NCI-H226 (cell line): ENCODE measurements at regions not wholly inside any gene's neighbourhood (a gene's known extent, or its start where the extent isn't known, plus 50 kb on each side); places are given as distances from the start of the nearest gene placed in this dataset.

ENCODE experiments used
- DNase-seq: peaks from one replicate; pipeline ENCODE4 v3.0.0-alpha.2; 2015

DNA sequence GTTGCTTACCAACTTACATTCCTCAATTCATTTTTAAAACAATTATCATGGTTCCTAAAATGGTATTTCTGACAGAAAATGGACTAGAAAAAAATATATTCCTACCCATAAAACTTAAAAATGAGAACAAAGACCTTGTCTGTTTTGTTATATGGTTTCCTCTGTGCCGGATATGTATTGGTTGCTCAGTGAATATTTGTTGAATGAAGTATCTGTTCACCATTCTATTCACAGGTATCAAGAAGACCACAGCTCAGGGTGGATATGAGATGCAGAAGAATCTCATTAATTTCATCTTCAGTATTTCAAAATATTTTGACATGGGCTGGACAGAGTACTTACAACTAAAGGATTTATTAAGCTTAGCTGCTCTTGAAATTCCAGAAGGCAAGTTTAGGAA lies 58.1 kb downstream of the TUSC7 start:
- DNase-seq = no peak

DNA sequence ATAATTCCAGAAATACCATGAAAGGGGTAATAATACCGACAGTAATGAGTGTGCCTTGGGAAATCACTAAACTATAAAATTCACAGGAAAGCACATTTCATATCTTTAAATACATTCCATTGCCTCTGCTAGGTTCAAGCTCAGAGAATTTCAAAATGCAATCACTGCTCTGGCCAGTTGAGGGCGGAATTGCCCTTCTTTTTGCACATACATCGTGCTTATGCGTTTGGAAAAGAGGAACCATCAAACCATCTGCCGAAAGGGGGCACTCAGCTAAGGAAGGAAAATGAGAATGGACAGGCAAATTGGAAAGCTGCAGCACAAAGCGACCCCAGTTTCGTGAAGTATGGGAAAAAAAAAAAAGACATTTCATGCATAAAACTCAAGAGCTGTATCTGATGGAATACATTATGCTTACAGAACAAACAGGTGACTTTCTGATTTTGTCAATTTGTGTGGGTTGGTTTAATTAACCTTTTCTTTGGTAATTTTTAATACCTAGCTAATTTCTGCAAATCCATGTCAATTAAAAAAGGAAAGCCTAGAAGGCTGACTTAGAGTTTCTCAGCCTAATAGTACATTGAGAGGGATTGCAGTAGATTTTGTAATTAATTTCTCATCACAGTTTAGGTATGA lies 61.4 kb downstream of the TUSC7 start:
- peak; percentile 31 for DNase-seq

DNA sequence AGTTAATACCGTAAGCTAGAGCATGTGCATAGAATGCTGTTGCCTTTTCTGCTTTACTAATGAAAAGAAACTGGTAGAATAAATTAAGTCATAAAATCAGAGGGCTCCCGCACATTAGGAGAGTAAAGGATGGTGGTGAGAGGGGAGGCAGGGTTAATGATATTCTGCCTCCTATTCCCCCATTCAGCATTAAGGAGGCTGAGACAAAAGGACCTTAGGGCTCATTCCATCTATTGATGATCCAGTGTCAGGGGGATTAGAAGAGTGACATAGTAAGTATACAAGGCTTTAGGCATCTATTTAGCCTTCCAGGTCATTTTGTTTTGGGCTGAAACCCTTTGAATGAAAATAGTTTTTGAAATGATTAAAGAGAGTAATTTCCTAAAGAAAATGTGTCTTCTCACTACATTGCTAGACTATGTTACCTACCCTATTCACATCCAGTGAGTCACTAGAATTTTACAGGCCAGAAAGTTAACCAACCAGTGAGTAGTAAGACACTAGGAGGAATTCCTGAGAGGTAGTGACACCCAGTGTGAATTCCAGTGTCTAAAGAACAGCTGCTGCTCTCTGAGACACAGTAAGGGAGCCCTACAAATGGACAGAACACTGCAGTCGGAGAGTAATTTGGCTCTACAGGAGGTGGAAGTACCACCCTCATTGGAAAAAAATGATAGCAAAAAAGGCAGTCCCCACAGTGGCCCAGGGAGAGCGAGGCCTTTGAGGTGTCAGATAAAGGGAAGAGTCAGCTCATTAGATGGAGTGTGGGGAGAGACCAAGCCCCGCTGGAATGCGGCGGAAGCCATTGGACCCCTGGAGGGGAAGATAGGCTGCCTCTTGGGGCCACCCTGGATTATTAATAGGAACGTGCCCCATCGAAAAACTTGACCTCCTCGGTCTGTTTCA lies 67.6 kb downstream of the TUSC7 start:
- DNase-seq = no peak

DNA sequence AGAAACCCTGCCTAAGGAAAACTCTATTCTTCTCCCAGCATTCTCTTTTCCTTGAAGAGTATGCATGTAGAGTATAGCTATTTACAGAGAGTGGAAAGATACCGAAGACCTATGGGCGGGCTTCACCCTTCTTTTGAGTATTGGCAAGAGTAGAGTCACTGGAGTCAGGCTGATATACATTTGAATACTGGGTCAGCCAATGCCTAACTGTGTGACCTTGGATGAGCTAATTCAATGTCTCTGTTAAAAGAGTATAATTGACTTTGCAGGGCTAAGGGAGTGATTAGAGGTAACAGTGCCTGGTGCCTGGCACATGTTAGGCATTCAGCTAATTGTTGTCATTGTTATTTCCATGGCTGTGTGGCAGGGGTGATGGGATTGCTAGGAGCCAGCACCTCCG lies 75.6 kb downstream of the TUSC7 start:
- DNase-seq = no peak

DNA sequence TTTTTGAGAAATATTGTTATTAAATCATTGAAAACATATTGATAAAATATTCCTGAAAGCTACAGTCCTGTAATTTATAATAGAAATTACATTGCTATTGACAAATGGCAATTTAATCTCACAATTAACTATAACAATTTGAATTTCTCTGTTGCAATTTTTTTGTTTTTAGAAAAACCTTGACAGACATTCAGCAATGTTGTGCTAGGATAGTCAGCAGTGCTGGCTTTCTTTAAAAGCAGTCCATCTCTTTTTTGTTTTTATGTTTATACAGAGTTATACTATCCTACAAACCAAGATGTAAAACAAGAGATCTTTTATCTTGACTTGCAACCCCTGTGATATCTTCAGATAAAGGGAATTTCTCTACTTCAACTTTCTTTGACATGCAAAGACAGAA lies 93.1 kb downstream of the TUSC7 start:
- no peak for DNase-seq

DNA sequence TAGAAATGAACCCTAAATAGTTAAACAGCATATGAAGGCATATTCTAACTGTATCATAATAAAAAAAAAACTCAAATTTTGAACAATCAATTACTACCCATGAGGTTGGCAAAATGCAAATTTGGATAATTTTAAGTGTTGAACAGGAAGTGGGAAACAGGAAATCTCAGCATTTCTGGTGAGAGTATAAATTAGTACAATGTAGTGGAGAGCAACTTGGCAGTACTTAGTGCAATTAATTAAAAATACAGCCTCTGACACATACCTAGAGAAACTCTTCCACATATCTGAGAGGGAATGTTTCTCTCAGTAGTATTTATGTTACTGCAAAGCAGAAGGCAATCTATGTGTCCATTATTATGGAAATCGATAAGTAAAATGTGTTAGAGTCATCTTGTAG lies 96.8 kb downstream of the TUSC7 start:
- DNase-seq = no peak

DNA sequence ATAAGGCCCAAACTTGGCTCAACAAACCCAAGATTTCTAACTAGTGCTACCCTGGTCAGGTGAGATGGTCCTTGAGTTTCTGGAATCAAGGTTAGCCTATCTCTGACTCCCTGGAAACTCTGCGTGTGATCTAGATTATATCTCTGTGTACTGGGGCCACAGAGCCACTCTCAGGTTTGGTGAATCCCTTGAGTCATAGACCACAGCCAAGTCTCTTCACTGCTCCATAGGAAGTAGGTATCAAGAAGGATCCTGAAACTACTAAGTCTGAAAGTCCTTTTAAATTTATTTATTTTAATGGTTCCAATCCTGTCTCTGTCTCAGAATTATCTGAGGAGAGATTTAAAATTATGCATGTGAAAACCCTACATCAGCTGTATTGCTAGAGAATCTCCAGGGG lies 99.1 kb downstream of the TUSC7 start:
- no peak for DNase-seq

DNA sequence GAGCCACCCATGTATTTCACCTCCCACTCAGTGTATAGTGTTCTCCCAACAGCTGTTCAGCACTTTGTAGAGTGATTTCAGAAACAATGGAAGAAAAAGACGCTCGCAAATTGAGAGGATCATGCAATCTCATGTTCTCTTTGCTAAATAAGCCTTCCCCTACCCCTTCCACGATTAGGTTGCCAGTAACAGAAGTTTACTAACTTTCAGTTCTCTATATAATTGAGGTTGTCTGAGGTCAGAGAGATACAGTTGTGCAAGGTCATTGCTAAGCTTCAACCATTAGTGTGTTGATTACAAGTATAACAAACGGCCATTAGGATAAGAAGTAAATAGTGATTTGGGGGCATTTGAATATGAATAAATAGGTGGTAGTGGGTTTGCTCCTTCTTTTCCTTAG lies 99.6 kb downstream of the TUSC7 start:
- no peak for DNase-seq

DNA sequence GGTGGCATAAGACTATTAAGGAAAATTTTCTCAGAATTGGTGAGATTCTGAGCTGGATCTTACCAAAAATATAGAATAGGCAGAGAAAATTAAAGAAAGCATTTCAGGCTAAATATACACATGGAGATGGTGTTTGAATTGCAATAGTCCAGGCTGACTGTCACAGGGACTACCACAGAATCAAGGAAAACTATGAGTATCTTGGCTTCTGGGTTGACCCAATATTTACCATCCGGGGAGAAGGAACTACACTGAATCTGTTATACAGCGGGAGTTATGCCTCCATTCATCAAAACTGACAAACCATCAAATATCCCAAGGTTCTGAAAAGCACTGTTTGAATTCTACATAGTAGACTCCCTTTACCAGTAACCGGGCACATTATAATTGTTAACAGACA lies 102.2 kb downstream of the TUSC7 start:
- DNase-seq = no peak

DNA sequence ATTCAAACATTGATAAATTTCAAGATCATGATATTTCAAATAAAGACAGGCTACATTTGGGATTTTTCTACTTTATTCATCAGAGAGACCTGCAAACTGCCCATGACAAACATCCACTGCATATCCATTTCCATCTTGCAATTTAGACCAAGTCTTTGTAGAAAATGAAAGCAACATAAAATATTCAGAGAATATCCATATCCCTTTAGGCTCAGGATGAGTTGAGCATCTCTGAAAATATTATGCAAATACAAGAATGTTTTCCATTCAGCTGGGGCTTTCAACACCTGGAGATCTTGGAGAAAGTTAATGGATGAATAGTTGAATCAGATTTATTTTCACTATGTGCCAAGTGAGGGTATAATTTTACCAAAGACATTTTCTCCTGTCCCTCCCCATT lies 103.4 kb downstream of the TUSC7 start:
- no peak for DNase-seq

DNA sequence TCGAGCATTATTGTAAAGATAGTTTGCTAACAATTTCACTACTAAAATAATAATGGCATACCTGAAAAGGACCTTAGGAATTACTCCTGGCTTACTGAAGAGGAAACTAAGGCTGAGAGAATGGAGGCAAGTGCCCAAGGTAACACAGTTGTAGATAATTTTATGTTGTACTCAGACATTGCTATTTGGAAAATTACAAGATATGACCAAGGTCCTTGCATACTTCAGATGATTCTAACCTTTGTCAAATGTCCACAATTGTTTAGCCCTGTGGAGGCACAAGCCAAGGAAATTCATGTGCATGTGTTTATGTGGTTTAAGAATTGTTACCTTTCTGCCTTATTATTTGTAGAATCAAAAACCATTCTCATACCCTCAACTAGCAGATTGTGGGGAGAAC lies 105.7 kb downstream of the TUSC7 start:
- DNase-seq = no peak

DNA sequence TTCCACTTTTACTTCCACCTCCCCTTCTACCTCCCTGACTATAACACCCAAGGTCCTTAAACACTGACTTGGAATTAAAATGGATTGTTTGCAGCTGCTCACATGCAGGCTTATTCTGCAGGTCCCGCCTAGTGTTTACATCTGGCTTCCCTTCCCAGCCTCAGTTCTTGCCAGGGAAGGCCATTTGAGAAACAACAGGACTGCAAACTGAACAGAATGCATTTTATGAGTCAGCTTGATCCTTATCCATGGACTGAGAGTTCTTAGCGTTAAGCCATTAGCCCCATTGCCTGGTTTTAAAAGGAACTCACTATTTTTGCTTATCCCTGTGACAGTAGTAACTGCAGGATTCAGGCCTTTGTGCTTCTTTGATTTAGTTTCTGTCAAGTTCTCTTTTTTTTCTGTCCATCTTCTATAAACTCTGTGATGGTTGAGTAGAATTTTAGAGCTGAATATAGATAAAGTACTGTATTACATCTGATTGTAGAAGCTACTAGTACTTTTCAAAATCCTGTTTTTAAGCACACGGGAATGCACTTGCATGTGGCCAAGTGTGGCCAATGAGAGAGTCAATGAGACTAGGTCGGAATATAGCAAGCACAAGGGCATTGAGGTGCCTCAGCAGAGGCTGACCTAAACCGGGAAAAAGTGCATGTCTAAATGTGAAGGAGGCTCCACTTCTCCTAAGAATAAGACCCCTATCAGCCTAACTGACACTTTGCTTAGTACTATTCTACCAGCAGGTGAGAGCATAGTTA lies 106.4 kb downstream of the TUSC7 start:
- DNase-seq = no peak

DNA sequence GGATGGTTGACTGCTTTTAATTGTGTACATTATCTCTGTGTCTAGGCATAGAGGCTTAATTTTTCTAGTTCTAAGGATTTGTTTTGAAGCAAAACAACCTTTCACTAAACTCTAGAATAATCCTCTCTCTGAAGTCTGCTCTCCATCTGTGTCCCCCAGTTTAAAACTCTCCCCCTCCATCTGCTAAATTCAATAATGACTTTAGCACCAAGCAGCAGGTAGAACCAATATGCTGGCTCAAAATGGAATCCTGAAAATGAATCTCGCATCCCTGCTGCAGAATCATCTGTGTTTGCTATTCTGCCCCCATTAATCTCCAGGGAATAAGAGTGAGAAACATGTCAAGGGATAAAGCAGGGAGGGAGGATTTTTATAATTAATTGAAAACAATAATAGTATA lies 111.8 kb downstream of the TUSC7 start:
- DNase-seq = no peak

DNA sequence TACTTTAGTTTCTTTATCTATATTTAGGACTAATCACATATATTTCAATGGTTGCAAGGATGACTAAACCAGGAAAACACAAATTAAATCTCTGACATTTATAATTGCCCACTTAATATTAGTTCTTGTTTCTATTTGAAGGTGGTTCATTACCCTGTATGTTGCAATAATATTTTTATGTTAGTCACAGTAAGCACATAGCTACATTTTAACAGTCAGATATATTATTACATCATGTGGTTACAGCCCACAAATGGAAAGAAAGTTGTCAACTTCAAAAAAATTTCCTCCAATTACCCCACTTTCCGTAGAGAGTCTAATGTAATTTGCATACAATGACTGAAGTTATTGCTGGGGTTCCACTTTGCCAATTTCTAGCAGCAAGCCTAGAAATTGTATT lies 114.6 kb downstream of the TUSC7 start:
- DNase-seq = no peak

DNA sequence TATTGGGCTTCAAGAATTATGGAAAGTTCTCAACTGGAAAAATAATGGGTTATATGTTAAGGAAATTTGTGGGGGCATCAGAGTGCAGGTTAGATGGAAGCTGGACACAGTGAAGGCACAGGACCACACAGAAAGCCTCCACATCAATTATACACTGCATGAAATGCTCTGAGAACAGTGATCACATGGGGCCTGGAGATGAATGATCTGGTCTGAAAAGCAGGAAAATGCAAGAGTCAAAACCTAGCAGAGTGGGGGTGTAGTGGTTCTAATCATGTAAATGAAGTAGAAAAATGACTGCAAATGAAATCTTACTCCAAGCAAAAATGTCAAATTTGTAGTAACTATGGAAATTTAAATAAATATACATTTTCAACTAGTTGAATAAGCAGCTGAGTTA lies 123.6 kb downstream of the TUSC7 start:
- DNase-seq = no peak

DNA sequence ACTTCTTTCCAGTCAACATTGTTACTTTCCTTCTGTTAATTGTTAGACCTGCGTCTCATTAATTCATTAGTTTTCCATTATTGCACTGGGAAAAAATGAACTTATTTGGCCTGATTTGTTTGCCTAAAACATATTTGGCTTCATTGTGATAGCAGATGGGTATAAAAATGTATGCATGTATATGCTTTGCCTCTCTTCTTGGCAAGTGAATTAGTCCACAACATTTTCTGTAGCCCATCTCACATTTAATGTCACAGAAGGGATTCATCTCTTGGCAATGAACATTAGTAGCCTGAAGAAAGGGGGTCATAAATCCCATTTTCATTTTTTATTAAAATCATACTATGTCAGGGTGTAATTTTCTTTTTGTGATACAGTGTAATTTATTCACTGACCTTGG lies 125.2 kb downstream of the TUSC7 start:
- DNase-seq = no peak

DNA sequence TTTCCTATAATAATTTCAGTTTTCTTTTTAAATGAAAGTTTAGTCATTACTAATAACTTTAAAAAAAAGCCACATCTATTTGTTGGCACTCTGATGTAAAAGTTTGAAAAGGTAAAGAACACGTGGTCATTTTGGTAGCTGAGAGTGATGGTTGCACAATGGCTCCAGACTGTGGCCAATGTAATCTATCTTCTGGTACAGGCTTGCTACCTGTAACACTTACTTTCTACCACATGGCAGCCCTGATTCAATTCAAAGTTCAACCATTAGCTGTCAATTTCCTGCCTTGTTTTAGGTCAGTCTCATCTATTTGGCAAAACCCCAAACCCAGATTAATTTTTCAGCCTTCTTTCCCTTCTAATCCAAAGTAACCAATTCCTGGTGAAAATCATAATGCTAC lies 126.1 kb downstream of the TUSC7 start:
- no peak for DNase-seq

DNA sequence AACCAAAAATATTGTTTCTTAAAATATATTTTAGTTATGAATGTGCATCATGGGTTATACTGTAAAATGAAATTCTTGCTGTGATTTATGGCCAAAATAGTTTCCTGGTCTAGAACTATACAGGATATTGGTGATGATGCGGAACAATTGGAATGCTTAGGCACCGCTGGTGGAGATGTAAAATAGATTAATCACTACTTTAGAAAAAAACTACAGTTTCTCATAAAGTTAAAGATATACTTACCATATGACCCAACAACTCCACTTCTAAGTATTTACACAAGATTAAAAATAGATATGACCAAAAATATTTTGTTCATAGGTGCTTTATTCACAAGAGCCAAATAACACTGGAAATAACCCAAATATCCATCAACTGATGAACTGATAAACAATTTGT lies 126.7 kb downstream of the TUSC7 start:
- no peak for DNase-seq

DNA sequence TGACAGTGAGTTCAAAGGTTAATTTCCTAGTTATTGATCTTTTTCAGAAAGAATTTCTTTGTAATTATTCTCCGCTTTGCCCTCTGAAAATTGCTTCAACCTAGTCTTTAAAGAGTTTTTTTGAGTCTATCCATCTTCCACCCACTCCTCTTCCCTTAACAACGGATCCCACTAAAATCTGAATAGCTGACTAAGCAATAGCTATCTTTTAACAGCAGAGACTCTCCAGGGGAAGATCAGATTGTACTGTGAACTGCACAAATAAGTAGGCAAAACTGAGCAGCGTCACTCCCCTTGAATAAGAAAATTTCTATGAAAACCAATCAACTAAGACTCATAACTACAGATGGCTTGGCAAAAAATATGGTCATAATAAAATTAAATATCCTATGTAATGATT lies 127.9 kb downstream of the TUSC7 start:
- DNase-seq = no peak

DNA sequence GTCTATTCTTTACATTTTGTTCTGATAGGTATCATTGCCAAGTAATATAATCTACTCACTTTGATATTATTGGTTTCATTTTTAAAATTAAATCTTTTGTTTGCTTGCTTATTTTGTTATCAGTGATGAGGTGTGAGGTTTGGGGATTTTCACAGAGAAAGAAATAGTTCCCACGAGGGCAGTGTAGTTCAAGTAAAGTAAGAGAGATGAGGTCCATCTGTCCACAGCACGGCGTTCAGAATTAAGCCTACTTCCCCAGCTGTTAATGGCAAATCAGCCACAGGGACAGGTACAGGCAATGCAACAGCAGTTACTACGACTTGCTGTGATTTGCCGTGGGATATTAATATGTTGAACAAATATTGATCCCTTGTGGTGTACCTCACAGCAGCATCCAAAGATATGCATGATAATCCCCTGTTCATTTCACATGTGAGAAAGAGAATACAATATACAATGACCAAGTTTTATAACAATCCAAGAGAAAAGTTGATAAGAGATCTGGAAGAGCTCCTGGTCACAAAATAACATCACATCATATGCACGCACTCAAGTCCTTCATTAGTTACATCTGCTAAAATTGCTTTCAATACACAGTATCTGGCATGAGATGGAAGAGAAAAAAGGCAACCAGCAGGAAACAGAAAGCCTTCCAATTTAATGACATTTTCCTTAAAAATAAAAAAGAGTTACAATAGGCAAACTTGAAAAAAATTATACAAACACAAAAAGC lies 131.6 kb downstream of the TUSC7 start:
- no peak for DNase-seq

DNA sequence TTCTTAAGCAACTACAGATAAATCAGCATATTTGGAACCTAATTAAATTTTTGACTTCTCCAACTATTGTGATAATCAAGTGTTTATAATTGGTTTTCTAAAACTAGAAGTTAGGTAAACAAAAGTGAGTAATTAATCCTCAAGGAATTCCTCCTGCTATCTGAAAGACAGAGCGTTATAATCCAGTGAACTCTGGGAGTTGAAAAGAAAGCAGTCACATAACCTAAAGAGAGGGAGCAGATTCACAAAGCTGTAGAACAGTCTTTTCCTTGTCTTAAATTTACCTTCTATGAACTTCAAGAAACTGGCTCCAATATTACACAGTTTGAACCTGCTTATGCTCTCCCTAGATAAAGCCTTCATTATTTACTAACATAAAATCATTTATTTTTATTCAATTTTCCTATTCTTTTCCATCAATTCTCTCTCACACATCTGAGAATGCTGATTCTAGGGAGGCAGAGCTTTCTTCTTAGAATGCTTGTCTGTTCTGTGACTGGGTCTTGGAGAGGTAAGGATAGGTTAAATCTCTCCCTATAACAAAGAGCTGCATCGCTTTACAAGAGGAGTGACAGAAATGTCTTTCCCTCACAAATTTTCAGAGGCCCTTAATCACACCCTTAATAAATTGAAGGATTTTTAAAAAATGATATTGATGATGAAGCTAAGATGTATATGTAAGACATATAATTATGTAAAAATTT lies 132.8 kb downstream of the TUSC7 start:
- DNase-seq = no peak

DNA sequence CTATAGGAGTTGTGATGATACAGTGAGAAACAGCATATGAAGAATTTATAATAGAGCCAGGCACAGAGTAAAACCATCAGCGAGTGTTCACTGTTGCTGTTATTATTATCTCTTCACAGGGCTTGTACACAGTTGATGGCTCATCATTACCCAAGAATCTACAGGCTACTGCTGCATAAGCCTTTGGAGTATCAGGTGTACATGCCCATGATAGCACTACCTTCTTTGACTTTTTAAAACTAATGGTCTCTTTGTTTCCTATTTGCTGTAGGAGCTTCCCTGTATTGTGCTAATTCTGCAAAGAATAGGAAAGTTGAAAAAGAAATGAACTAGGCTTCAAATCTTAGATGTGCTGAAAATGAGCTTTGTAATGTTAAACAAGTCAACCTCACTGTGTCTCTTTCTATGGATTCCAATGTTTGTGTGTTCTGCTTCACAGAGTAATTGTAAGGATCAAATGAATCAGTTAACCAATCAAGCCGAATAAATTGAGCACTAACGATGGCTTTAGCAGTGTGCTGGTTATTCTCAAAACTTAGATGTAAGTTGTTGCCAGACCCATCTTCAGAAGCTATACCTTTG lies 138.8 kb downstream of the TUSC7 start:
- no peak for DNase-seq
